ENCODE measurements at regions not wholly inside any gene's neighbourhood (a gene's known extent, or its start where the extent isn't known, plus 50 kb on each side); places are given as distances from the start of the nearest gene placed in this dataset.

DNA sequence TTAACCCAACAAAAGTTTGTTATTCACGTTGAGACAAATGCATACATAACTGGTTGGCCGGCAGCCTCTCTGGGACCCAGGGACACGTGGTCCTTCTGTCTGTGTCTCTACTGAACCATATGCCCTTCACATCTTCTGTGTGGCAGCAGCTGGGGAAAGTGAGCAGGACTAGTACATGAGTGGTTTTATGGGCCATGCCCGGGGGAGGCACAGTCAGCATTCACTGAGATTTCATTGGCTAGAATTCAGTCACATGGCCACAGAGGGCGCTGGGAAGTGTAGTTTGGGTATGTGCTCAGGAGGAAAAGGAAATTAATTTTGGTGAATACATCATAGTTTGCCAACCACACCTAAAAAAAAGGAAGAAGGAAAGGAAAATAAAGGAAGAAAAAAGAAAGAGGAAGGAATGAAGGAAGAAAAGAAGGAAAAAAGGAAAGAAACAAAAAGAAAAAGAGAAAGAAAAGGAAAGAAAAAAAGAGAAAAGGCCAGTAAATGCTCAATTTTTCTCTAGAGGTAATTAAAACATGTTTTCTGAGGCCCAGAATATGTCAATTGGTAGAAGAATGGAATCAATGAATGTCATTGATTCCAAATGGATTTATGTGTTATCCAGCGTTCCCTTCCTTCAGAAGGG is 55.9 kb upstream of the KIRREL3 start:
- TF ChIP-seq POLR2A (IDR thresholded peaks at IDR 0.05; ENCODE audit: low read depth, low read length) = no peak
- no peak for TF ChIP-seq SPI1 (IDR thresholded peaks at IDR 0.05; ENCODE audit: low read depth, low read length)
- TF ChIP-seq TAF1 (IDR thresholded peaks at IDR 0.05; ENCODE audit: low read depth, low read length) = no peak

Measured in GM12891 (cell line).